CD4-positive, CD25-positive, alpha-beta regulatory T cell (primary cell): ENCODE measurements at regions not wholly inside any gene's neighbourhood (a gene's known extent, or its start where the extent isn't known, plus 50 kb on each side); places are given as distances from the start of the nearest gene placed in this dataset.
"Not testable (repeated sequence)": the region's sequence is repeated elsewhere in the genome, so short reads cannot be mapped to it uniquely, and the experiment has no call there.

Source experiments
- ATAC-seq, 2 donors: fragments of 150-1000 bp; cut with Tn5 transposase; one replicate each; pipeline ENCODE4 v1.10.0; 2021; ENCODE audit warnings: low read depth in 2 of 2, moderate number of reproducible peaks in 2 of 2, moderate library complexity in 1 of 2
- DNase-seq, 3 donors: peaks; one replicate each; pipeline versions ENCODE4 v3.0.0 to v3.0.0-alpha.2; 2012 to 2022; ENCODE audit warnings: mixed read lengths in 1 of 3
- H3K27ac ChIP-seq: one replicate; pipeline ENCODE4 v1.7.0; 2013; ENCODE audit warnings: mild to moderate bottlenecking, low read length; ENCODE audit not compliant: insufficient read depth, poor library complexity, severe bottlenecking
- H3K27me3 ChIP-seq: one replicate; pipeline ENCODE4 v1.7.0; 2013; ENCODE audit warnings: low read length; ENCODE audit not compliant: control insufficient read depth, insufficient read depth
- H3K36me3 ChIP-seq: one replicate; pipeline ENCODE4 v1.7.0; 2013; ENCODE audit warnings: mild to moderate bottlenecking, low read length, moderate library complexity; ENCODE audit not compliant: control insufficient read depth, insufficient read depth
- H3K4me1 ChIP-seq: 2 replicates; pipeline ENCODE4 v1.7.0; 2013; ENCODE audit warnings: mild to moderate bottlenecking, low read length; ENCODE audit not compliant: insufficient read depth, control insufficient read depth, poor library complexity, severe bottlenecking
- H3K4me3 ChIP-seq: one replicate; pipeline ENCODE4 v1.7.0; 2013; ENCODE audit warnings: low read depth, mild to moderate bottlenecking, low read length, moderate library complexity
- H3K9me3 ChIP-seq, 2 experiments: 1 replicate in 1 of 2; 2 replicates in 1 of 2; pipeline ENCODE4 v1.7.0; 2013; ENCODE audit warnings: low read length in 2 of 2, mild to moderate bottlenecking in 1 of 2, moderate library complexity in 1 of 2; ENCODE audit not compliant: control insufficient read depth in 2 of 2
- H3K27ac Mint-ChIP-seq, 3 donors: one replicate each; pipeline ENCODE4 v1.8.0; 2020 to 2022; ENCODE audit warnings: mild to moderate bottlenecking in 3 of 3, mixed read lengths in 3 of 3, moderate library complexity in 2 of 3
- H3K27me3 Mint-ChIP-seq: one replicate; pipeline ENCODE4 v1.8.0; 2022; ENCODE audit warnings: mild to moderate bottlenecking, mixed read lengths
- H3K36me3 Mint-ChIP-seq: one replicate; pipeline ENCODE4 v1.8.0; 2020; ENCODE audit warnings: mixed read lengths
- H3K4me1 Mint-ChIP-seq, 4 donors: one replicate each; pipeline ENCODE4 v1.8.0; 2020 to 2022; ENCODE audit warnings: mixed read lengths in 4 of 4, mild to moderate bottlenecking in 1 of 4
- H3K4me3 Mint-ChIP-seq, 4 donors: one replicate each; pipeline ENCODE4 v1.8.0; 2020 to 2022; ENCODE audit warnings: mild to moderate bottlenecking in 4 of 4, mixed read lengths in 4 of 4, moderate library complexity in 3 of 4
- H3K9me3 Mint-ChIP-seq, 7 donors: one replicate each; pipeline ENCODE4 v1.8.0; 2020 to 2022; ENCODE audit warnings: mixed read lengths in 7 of 7, mild to moderate bottlenecking in 3 of 7, moderate library complexity in 2 of 7

DNA sequence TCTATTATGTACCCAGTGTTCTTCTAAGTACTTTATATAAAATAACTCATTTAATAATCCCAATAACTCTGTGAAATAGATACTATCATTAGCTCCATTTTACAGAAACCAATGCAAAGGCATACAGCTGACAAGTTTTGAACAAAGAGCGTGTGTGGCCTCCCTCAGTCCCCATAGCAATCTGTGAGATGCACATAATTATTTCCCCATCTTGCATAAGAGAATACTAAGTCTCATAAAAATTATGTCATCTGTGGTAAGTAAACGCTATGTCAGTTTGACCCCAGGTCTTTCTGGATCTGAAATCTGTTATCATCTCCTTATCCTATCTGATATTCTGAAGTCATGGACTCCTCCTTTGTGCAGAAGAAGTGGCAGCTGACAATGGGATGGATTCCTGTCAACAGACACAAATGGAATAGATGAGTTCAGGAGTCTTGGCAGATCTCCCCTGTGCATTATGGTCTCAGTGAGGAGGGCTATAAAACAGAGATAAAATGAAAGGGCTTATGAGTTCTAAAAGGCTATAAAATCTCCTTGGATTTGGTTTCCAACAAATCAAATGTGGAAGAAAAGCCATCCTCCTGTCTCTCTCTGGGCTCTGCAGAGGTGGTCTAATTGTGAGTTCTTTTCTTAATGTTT, 162.5 kb upstream of the TLE4 start:
- no peak overlapping the region for H3K4me3 Mint-ChIP-seq

DNA sequence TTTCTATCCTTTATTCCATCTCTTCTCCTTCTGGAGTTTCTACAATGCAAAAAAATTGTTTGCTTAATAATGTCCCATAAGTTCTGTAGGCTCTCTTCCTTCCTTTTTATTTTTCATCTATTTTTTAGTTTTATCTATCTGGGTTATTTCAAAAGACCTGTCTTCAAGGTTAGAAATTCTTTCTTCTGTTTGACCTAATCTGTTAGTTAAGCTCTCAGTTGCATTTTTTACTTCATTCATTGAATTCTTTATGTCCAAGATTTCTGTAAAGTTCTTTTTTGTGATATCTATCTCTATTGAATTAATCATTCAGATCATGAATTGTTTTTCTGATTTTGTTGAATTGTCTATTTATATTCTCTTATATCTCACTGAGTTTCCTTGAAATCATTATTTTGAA, 145.9 kb upstream of the TLE4 start:
- no peak for DNase-seq
- Mint-ChIP-seq H3K27ac (no peak overlapping the region), H3K4me1 (no peaks in the 10 kb centered on the region), H3K36me3 (no peaks in the 10 kb centered on the region), H3K9me3 (peaks cover 0 to 23% (median 9%) of the 10 kb centered on the region in 7 donors), H3K4me3 (no peak overlapping the region), H3K27me3 (no peaks in the 10 kb centered on the region)
- no peak for ATAC-seq
- H3K4me3 ChIP-seq = no peak overlapping the region
- H3K4me1 ChIP-seq = no peaks in the 10 kb centered on the region
- no peak overlapping the region for H3K27ac ChIP-seq
- peaks cover 0 to 15% of the 10 kb centered on the region in 2 experiments for H3K9me3 ChIP-seq
- H3K27me3 ChIP-seq = no peaks in the 10 kb centered on the region
- no peaks in the 10 kb centered on the region for H3K36me3 ChIP-seq

More for the DNA sequence above, 162.5 kb upstream of the TLE4 start:
- Histone ChIP-seq H3K36me3 (no peaks in the 10 kb centered on the region), H3K4me1 (no peaks in the 10 kb centered on the region), H3K9me3 (no peaks in the 10 kb centered on the region), H3K4me3 (no peak overlapping the region), H3K27me3 (no peaks in the 10 kb centered on the region), H3K27ac (no peak overlapping the region)
- no peak overlapping the region for H3K27ac Mint-ChIP-seq
- no peaks in the 10 kb centered on the region for H3K27me3 Mint-ChIP-seq
- DNase-seq (no peak), ATAC-seq (no peak)
- H3K4me1 Mint-ChIP-seq = no peaks in the 10 kb centered on the region
- no peaks in the 10 kb centered on the region for H3K9me3 Mint-ChIP-seq
- H3K36me3 Mint-ChIP-seq = no peaks in the 10 kb centered on the region

DNA sequence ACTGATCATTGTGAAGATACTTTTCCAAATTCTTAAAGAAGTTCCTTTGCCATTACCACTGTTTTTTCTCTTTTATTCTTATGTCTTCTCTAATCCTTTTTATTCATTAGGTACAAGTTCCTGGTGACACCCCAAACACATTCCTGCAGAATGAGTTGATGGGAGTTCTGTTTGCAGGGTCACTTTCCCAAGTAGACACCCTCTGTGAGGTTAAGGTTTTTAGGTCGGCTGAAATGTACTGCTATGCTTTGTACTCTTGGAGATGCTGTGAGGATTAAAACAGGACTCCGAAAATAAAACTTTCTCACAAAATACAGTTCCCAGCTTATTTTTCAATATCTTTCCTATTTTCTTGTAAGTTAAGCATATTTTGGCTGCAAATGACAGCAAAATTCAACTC, 143.3 kb upstream of the TLE4 start:
- peaks cover 0 to 18% (median 9%) of the 10 kb centered on the region in 7 donors for H3K9me3 Mint-ChIP-seq
- no peaks in the 10 kb centered on the region for H3K36me3 ChIP-seq

DNA sequence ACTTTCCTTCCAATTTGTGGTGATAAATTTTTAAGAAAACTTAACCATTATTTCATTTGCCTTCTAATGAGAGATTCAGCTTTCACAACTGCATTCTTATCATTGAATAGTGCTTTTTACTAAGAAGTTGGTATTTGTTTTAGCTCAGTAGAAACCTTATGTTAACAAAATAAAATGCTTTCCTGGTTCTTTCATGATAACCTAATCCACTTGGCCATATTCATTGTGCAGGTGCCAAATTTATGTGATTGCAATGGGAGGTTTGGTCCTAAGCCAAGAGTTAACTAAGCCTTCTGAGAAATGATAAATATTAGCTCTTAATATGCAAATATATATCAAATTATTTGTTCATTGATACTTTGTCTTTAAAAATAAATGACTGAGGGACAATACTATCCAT, 141.1 kb upstream of the TLE4 start:
- peaks cover 4% of the 10 kb centered on the region for H3K27me3 Mint-ChIP-seq
- peaks cover 0 to 13% (median 4%) of the 10 kb centered on the region in 7 donors for H3K9me3 Mint-ChIP-seq
- no peaks in the 10 kb centered on the region for H3K36me3 ChIP-seq
- H3K4me1 Mint-ChIP-seq = peaks cover 0 to 2% (median 0%) of the 10 kb centered on the region in 4 donors
- no peak for DNase-seq
- H3K27ac ChIP-seq = no peak overlapping the region
- H3K9me3 ChIP-seq = peaks cover 0 to 13% of the 10 kb centered on the region in 2 experiments
- no peaks in the 10 kb centered on the region for H3K36me3 Mint-ChIP-seq
- no peak overlapping the region for H3K27ac Mint-ChIP-seq
- ATAC-seq = no peak
- no peaks in the 10 kb centered on the region for H3K27me3 ChIP-seq
- H3K4me1 ChIP-seq = no peaks in the 10 kb centered on the region
- no peak overlapping the region for H3K4me3 ChIP-seq
- no peak overlapping the region for H3K4me3 Mint-ChIP-seq

More for the DNA sequence above, 143.3 kb upstream of the TLE4 start:
- no peak overlapping the region for H3K4me3 Mint-ChIP-seq
- peaks cover 0 to 2% (median 0%) of the 10 kb centered on the region in 4 donors for H3K4me1 Mint-ChIP-seq
- Histone ChIP-seq H3K4me1 (no peaks in the 10 kb centered on the region), H3K27me3 (no peaks in the 10 kb centered on the region), H3K9me3 (peaks cover 0 to 15% of the 10 kb centered on the region in 2 experiments), H3K4me3 (no peak overlapping the region), H3K27ac (no peak overlapping the region)
- ATAC-seq = no peak
- no peaks in the 10 kb centered on the region for H3K36me3 Mint-ChIP-seq
- no peak for DNase-seq
- no peaks in the 10 kb centered on the region for H3K27me3 Mint-ChIP-seq
- no peak overlapping the region for H3K27ac Mint-ChIP-seq

DNA sequence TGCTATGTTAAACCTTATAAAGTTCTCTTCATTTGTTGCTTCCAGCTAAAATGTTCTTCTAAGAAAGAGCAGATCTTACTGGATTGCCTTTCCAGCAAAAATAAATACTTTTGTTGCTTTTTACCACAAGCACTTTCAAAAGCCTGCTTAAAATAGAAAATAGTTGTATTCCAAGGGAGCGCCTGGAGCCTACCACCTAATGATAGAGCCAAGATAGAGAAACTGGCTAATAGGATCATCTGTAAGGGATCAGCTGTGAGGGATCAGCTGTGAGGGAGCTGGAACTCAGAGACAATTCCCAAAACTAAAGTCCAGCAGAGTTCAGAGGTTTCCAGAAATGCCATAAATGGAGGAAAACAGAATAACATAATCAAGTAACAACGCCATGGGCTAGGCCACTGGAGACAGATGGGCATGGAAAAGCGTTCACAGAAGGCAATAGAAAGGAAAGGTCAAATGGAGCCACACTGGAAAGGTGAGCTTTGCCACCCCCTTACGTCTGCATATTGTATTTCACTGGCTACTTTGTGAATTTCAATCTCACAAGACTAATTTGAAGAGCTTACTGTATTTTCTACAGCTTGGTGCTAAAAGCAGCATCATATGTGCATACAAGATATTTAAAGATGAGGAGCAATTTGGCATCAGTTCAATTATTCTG, 140.6 kb upstream of the TLE4 start:
- peaks cover 0 to 9% (median 1%) of the 10 kb centered on the region in 7 donors for H3K9me3 Mint-ChIP-seq
- H3K4me3 ChIP-seq = no peak overlapping the region
- H3K27ac Mint-ChIP-seq = no peak overlapping the region
- no peaks in the 10 kb centered on the region for H3K36me3 ChIP-seq
- H3K27me3 Mint-ChIP-seq = peaks cover 4% of the 10 kb centered on the region
- H3K36me3 Mint-ChIP-seq = no peaks in the 10 kb centered on the region
- H3K4me3 Mint-ChIP-seq = no peak overlapping the region
- no peak overlapping the region for H3K27ac ChIP-seq
- H3K4me1 ChIP-seq = no peaks in the 10 kb centered on the region
- H3K4me1 Mint-ChIP-seq = peaks cover 0 to 2% (median 0%) of the 10 kb centered on the region in 4 donors
- peaks cover 0 to 10% of the 10 kb centered on the region in 2 experiments for H3K9me3 ChIP-seq
- no peak for DNase-seq
- H3K27me3 ChIP-seq = peaks cover under 1% of the 10 kb centered on the region
- no peak for ATAC-seq

DNA sequence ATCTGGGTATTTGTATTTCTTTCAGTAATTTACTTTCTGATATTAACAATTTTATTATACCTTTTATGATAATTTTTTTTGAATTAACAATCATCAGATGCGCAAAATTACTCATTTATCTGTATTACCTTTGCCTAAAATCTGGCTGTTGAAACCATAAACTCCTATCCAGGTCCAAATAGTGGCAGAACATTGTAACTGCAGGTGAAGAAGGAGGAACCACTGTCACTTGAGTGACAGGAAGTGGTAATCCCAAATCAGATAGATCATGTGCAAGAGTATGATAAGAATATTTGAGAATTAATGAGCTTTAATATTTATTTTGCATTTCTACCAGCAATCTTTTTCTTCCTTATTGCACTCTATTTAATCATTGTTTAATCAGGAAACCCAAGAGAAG, 139.3 kb upstream of the TLE4 start:
- ATAC-seq = no peak
- peaks cover 0 to 6% (median 0%) of the 10 kb centered on the region in 7 donors for H3K9me3 Mint-ChIP-seq
- peaks cover 0 to 2% (median 0%) of the 10 kb centered on the region in 4 donors for H3K4me1 Mint-ChIP-seq
- peaks cover 4% of the 10 kb centered on the region for H3K27me3 Mint-ChIP-seq
- H3K27ac ChIP-seq = no peak overlapping the region
- H3K4me1 ChIP-seq = no peaks in the 10 kb centered on the region
- no peak overlapping the region for H3K4me3 ChIP-seq
- H3K27me3 ChIP-seq = peaks cover 4% of the 10 kb centered on the region
- peak in 1 of 3 donors; percentile 7 for DNase-seq
- H3K27ac Mint-ChIP-seq = no peak overlapping the region
- H3K9me3 ChIP-seq = no peaks in the 10 kb centered on the region
- no peaks in the 10 kb centered on the region for H3K36me3 ChIP-seq
- H3K4me3 Mint-ChIP-seq = no peak overlapping the region
- H3K36me3 Mint-ChIP-seq = no peaks in the 10 kb centered on the region

DNA sequence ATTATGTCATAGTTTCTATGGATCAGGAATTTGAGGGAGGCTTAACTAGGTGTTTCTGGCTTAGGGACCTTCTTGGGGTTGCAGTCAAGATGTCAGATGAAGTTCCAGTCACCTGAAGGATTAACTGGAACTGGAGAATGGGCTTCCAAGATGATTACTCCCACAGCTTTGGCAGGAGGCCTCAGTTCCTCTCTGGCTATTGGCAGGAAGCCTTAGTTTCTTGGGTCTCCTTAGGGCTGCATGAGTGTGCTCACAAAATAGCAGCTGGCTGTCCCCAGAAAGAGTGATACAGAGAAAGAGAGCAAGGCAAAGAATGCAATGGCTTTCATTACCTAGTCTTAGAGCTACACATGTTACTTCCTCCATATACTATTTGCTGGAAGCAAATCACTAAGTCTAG, 138.1 kb upstream of the TLE4 start:
- H3K27me3 Mint-ChIP-seq = peaks cover 4% of the 10 kb centered on the region
- Histone ChIP-seq H3K27ac (no peak overlapping the region), H3K9me3 (no peaks in the 10 kb centered on the region), H3K27me3 (peaks cover 4% of the 10 kb centered on the region), H3K36me3 (no peaks in the 10 kb centered on the region), H3K4me1 (no peaks in the 10 kb centered on the region), H3K4me3 (no peak overlapping the region)
- peaks cover 0 to 6% (median 0%) of the 10 kb centered on the region in 7 donors for H3K9me3 Mint-ChIP-seq
- DNase-seq (no peak), ATAC-seq (no peak)
- H3K4me3 Mint-ChIP-seq = no peak overlapping the region
- no peaks in the 10 kb centered on the region for H3K36me3 Mint-ChIP-seq
- peaks cover 0 to 3% (median 0%) of the 10 kb centered on the region in 4 donors for H3K4me1 Mint-ChIP-seq
- H3K27ac Mint-ChIP-seq = no peak overlapping the region

DNA sequence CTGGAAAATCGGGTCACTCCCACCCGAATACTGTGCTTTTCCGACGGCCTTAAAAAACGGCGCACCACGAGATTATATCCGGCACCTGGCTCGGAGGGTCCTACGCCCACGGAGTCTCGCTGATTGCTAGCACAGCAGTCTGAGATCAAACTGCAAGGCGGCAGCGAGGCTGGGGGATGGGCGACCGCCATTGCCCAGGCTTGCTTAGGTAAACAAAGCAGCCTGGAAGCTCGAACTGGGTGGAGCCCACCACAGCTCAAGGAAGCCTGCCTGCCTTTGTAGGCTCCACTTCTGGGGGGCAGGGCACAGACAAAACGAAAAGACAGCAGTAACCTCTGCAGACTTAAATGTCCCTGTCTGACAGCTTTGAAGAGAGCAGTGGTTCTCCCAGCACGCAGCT, 132.5 kb upstream of the TLE4 start:
- peak in 1 of 3 donors; percentile 10 for DNase-seq
- not testable (repeated sequence) for H3K27me3 Mint-ChIP-seq, H3K4me1 ChIP-seq, H3K27me3 ChIP-seq, H3K36me3 Mint-ChIP-seq, H3K4me1 Mint-ChIP-seq, H3K27ac ChIP-seq, ATAC-seq, H3K9me3 ChIP-seq, H3K36me3 ChIP-seq, H3K9me3 Mint-ChIP-seq, H3K4me3 ChIP-seq, H3K27ac Mint-ChIP-seq
- H3K4me3 Mint-ChIP-seq = peak overlapping the region in 2 of 4 donors; percentile 15 to 31
